ENCODE measurements at regions not wholly inside any gene's neighbourhood (a gene's known extent, or its start where the extent isn't known, plus 50 kb on each side); places are given as distances from the start of the nearest gene placed in this dataset.

GRCh38 chr11:115775846-115776245 is 271.6 kb upstream of the CADM1 start:
- TF ChIP-seq TEAD4 (IDR thresholded peaks at IDR 0.05) (no peak), CEBPB (IDR thresholded peaks at IDR 0.05) (no peak)

All from Ishikawa (cell line).